CD14-positive monocyte (primary cell): ENCODE measurements at regions not wholly inside any gene's neighbourhood (a gene's known extent, or its start where the extent isn't known, plus 50 kb on each side); places are given as distances from the start of the nearest gene placed in this dataset.

Experiments
- DNase-seq, 3 donors: peaks; one replicate each; pipeline ENCODE4 v3.0.0-alpha.2; 2011 to 2022
- H2AFZ ChIP-seq: 2 replicates; pipeline ENCODE4 v1.6.0; 2012; ENCODE audit warnings: mild to moderate bottlenecking, low read depth, low read length, inconsistent platforms; ENCODE audit not compliant: insufficient read depth, poor library complexity, severe bottlenecking
- H3K27ac ChIP-seq, 2 donors: 1 replicate in 1 of 2; 2 replicates in 1 of 2; pipeline ENCODE4 v1.5.1; 2012 to 2013; ENCODE audit warnings: low read length in 2 of 2, control low read depth in 1 of 2, inconsistent platforms in 1 of 2, low read depth in 1 of 2, mild to moderate bottlenecking in 1 of 2
- H3K27me3 ChIP-seq, 2 donors: one replicate each; pipeline versions ENCODE4 v1.6.0 to v1.6.1; 2011 to 2013; ENCODE audit warnings: low read length in 2 of 2; ENCODE audit not compliant: control insufficient read depth in 2 of 2, insufficient read depth in 2 of 2
- H3K36me3 ChIP-seq, 2 donors: replicated peaks in 1 of 2; 1 replicate in 1 of 2; 2 replicates in 1 of 2; pipeline versions ENCODE4 v1.5.1 to v1.6.1; 2012 to 2013; ENCODE audit warnings: low read length in 2 of 2, control low read depth in 1 of 2, inconsistent platforms in 1 of 2, mild to moderate bottlenecking in 1 of 2; ENCODE audit not compliant: insufficient read depth in 2 of 2, control insufficient read depth in 1 of 2
- H3K4me1 ChIP-seq, 2 donors: 1 replicate in 1 of 2; 2 replicates in 1 of 2; pipeline versions ENCODE4 v1.5.1 to v1.6.1; 2012 to 2013; ENCODE audit warnings: low read length in 2 of 2, control low read depth in 1 of 2, inconsistent platforms in 1 of 2, mild to moderate bottlenecking in 1 of 2, moderate library complexity in 1 of 2; ENCODE audit not compliant: insufficient read depth in 2 of 2, control insufficient read depth in 1 of 2
- H3K4me2 ChIP-seq: replicated peaks from 2 replicates; pipeline ENCODE3; 2012; ENCODE audit warnings: low read length, moderate library complexity, mild to moderate bottlenecking; ENCODE audit not compliant: poor library complexity, severe bottlenecking; ENCODE audit errors: extremely low read depth
- H3K4me3 ChIP-seq, 3 experiments: fragments of 200-600 bp in 1 of 3; sonication (generic) in 1 of 3; replicated peaks in 1 of 3; 1 replicate in 2 of 3; 2 replicates in 1 of 3; pipeline ENCODE4 v1.5.1; 2011 to 2013; ENCODE audit warnings: low read length in 3 of 3, mild to moderate bottlenecking in 3 of 3, control low read depth in 2 of 3, low read depth in 2 of 3, inconsistent platforms in 1 of 3, moderate library complexity in 1 of 3
- H3K79me2 ChIP-seq: 2 replicates; pipeline ENCODE4 v1.6.0; 2012; ENCODE audit warnings: mild to moderate bottlenecking, control low read depth, inconsistent platforms, low read length, moderate library complexity; ENCODE audit not compliant: insufficient read depth
- H3K9ac ChIP-seq: 2 replicates; pipeline ENCODE4 v1.6.0; 2017; ENCODE audit warnings: low read length, mild to moderate bottlenecking; ENCODE audit not compliant: insufficient read depth, poor library complexity, severe bottlenecking
- H3K9me3 ChIP-seq, 2 donors: replicated peaks in 1 of 2; 1 replicate in 1 of 2; 2 replicates in 1 of 2; pipeline versions ENCODE4 v1.5.1 to v1.6.1; 2012 to 2013; ENCODE audit warnings: low read length in 2 of 2, control low read depth in 1 of 2; ENCODE audit not compliant: control insufficient read depth in 1 of 2, insufficient read depth in 1 of 2
- H4K20me1 ChIP-seq: 2 replicates; pipeline ENCODE4 v1.6.0; 2012; ENCODE audit warnings: mild to moderate bottlenecking, low read length, control low read depth, moderate library complexity; ENCODE audit not compliant: insufficient read depth
- H3K27ac Mint-ChIP-seq, 7 donors: one replicate each; pipeline ENCODE4 v1.8.0; 2020; ENCODE audit warnings: mild to moderate bottlenecking in 7 of 7, mixed read lengths in 7 of 7, moderate library complexity in 6 of 7, inconsistent platforms in 2 of 7
- H3K27me3 Mint-ChIP-seq, 3 donors: one replicate each; pipeline ENCODE4 v1.8.0; 2021 to 2022; ENCODE audit warnings: low read depth in 3 of 3, mild to moderate bottlenecking in 3 of 3, mixed read lengths in 3 of 3, moderate library complexity in 3 of 3, inconsistent platforms in 1 of 3
- H3K36me3 Mint-ChIP-seq, 2 donors: one replicate each; pipeline ENCODE4 v1.8.0; 2020; ENCODE audit warnings: mixed read lengths in 2 of 2, inconsistent platforms in 1 of 2, mild to moderate bottlenecking in 1 of 2
- H3K4me1 Mint-ChIP-seq: one replicate; pipeline ENCODE4 v1.8.0; 2020; ENCODE audit warnings: mild to moderate bottlenecking, mixed read lengths
- H3K4me3 Mint-ChIP-seq, 2 donors: one replicate each; pipeline ENCODE4 v1.8.0; 2020; ENCODE audit warnings: mild to moderate bottlenecking in 2 of 2, mixed read lengths in 2 of 2, moderate library complexity in 1 of 2
- H3K9me3 Mint-ChIP-seq, 7 donors: one replicate each; pipeline ENCODE4 v1.8.0; 2020 to 2022; ENCODE audit warnings: mixed read lengths in 7 of 7, mild to moderate bottlenecking in 6 of 7, moderate library complexity in 6 of 7, inconsistent platforms in 2 of 7
- WGBS: methylation state at CpG from one replicate; pipeline ENCODE4 v1.1.5; 2013; ENCODE audit warnings: missing lambda C conversion rate; ENCODE audit not compliant: insufficient coverage; 5-methylcytosine and 5-hydroxymethylcytosine counted together
- intact Hi-C, 2 donors: fragments of 100-400 bp; cut with micrococcal nuclease; formaldehyde crosslinking; loops; one replicate each; pipeline versions ENCODE4 v1.15.0 to v1.15.1; 2023
- TF ChIP-seq, protein P1 (sequence below): fragments of 200-600 bp; IDR thresholded peaks from one replicate; pipeline ENCODE4 v1.8.0; 2022; ENCODE audit warnings: antibody characterized with exemption, mild to moderate bottlenecking

DNA sequence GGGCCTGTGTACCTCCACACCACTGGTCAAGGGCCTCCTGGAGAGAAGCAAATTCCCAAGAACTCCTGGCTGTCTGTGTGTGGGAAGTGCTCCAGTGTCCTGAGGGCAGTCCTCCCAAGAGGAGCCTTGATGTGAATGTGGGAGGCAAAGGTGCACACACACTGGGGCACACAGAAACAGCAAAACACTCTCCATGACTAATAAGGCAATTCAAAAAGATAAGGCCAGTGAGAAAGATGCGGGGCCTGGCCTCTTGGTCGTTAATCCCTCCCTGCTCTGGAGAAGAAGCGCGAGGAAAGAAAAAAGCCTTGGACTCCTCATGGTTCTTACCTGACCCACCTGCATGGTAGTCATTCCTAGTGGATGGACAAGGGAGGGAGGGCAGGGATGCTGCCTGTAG lies 373.2 kb downstream of the SLC4A3 start:
- Mint-ChIP-seq H3K27me3 (peaks cover 0 to 1% (median 1%) of the 10 kb centered on the region in 3 donors), H3K9me3 (peaks cover 0 to 6% (median 2%) of the 10 kb centered on the region in 7 donors), H3K36me3 (no peaks in the 10 kb centered on the region), H3K4me1 (no peaks in the 10 kb centered on the region), H3K27ac (no peak overlapping the region), H3K4me3 (no peak overlapping the region)
- no peak overlapping the region for H3K4me2 ChIP-seq
- TF ChIP-seq, protein P1, sequence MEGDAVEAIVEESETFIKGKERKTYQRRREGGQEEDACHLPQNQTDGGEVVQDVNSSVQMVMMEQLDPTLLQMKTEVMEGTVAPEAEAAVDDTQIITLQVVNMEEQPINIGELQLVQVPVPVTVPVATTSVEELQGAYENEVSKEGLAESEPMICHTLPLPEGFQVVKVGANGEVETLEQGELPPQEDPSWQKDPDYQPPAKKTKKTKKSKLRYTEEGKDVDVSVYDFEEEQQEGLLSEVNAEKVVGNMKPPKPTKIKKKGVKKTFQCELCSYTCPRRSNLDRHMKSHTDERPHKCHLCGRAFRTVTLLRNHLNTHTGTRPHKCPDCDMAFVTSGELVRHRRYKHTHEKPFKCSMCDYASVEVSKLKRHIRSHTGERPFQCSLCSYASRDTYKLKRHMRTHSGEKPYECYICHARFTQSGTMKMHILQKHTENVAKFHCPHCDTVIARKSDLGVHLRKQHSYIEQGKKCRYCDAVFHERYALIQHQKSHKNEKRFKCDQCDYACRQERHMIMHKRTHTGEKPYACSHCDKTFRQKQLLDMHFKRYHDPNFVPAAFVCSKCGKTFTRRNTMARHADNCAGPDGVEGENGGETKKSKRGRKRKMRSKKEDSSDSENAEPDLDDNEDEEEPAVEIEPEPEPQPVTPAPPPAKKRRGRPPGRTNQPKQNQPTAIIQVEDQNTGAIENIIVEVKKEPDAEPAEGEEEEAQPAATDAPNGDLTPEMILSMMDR: no peak
- no peaks in the 10 kb centered on the region for H3K4me1 ChIP-seq
- H3K36me3 ChIP-seq: no peaks in the 10 kb centered on the region
- intact Hi-C loops: no loop called here
- WGBS: no CpG with 5 or more reads among the region's 4 CpGs
- no peak for DNase-seq
- H3K4me3 ChIP-seq: no peak overlapping the region
- no peak overlapping the region for H3K27ac ChIP-seq
- no peak overlapping the region for H2AFZ ChIP-seq
- no peaks in the 10 kb centered on the region for H3K27me3 ChIP-seq
- no peaks in the 10 kb centered on the region for H3K79me2 ChIP-seq
- H4K20me1 ChIP-seq: no peaks in the 10 kb centered on the region
- no peaks in the 10 kb centered on the region for H3K9me3 ChIP-seq
- no peak overlapping the region for H3K9ac ChIP-seq

DNA sequence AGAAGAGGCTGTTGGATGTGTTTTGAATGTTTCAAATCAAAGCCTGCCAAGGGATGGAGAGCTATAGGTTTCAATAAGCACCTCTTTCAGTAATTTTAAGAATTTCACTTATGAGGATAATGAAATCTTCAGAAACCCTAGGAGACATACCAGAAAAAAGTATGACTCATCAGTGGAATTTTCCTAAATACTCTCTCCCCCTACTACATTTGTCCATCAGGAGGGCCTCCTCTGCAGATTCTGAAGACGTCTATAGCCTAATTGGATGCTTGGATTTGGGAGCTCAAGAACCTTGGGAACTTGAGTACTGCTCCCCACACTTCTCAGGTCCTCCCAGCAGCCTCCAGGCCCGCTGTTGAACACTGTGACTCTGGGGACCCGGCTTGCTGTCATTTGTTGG lies 374.3 kb downstream of the SLC4A3 start:
- Mint-ChIP-seq H3K27ac (no peak overlapping the region), H3K27me3 (peaks cover 1 to 2% (median 1%) of the 10 kb centered on the region in 3 donors), H3K9me3 (peaks cover 0 to 7% (median 3%) of the 10 kb centered on the region in 7 donors), H3K4me1 (no peaks in the 10 kb centered on the region), H3K4me3 (no peak overlapping the region), H3K36me3 (no peaks in the 10 kb centered on the region)
- Histone ChIP-seq H4K20me1 (no peaks in the 10 kb centered on the region), H3K27ac (no peak overlapping the region), H3K4me1 (no peaks in the 10 kb centered on the region), H3K9me3 (no peaks in the 10 kb centered on the region), H3K4me3 (no peak overlapping the region), H3K36me3 (no peaks in the 10 kb centered on the region), H3K4me2 (no peak overlapping the region), H2AFZ (no peak overlapping the region), H3K79me2 (no peaks in the 10 kb centered on the region), H3K27me3 (no peaks in the 10 kb centered on the region), H3K9ac (no peak overlapping the region)
- DNase-seq: no peak
- 80% methylated on average over 1 of the region's 3 CpGs for WGBS
- TF ChIP-seq, protein P1: no peak
- intact Hi-C loops: no loop called here
